Umbilical cord (tissue), 1 donor: ENCODE measurements at regions not wholly inside any gene's neighbourhood (a gene's known extent, or its start where the extent isn't known, plus 50 kb on each side); places are given as distances from the start of the nearest gene placed in this dataset.

Experiments used
- DNase-seq: peaks from one replicate; pipeline ENCODE4 v3.0.0-alpha.2; 2015; ENCODE audit warnings: low spot score

DNA sequence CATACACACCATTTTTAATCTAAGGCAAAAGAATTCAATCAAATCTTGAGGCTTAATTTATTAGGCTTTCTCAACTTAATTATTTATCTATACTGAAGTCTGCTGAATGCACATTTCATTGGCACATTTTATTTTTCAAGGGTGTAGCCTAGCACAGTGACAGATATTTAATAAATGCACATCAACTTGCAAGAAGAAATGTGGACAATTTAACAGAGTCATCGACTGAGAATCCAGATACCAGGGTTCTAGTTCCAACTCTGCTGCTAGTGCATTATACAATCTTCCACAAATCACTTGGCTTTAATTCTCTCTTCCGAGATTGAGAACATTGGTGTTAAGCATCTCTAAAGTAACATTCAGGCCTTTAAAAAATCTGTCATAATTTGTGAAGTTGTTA is 88.5 kb upstream of the RBBP8 start:
- no peak for DNase-seq

- peak; percentile 49 for DNase-seq
Observed at GRCh38 chr18:22846088-22846683, 86.9 kb upstream of the RBBP8 start.

DNA sequence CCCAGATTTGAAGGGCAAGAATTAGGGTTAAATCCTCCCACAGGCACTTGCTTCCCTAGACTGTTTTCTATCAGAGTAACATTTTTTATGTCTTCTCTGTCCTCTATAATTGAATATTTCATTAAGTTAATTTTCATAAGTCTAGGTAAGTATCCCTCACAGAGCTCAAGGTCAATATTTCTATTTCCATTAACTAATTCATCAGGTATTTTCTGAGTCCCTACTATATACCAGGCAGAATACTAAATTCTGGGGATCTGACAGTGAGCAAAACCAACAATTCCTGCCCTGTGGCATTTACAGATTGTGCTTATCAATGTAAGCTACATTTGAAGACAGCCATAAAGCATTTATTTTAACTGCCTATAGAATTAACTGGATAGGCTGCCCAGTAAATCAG is 86.4 kb upstream of the RBBP8 start:
- no peak for DNase-seq

GRCh38 chr18:22847392-22847791 is 85.7 kb upstream of the RBBP8 start:
- peak; percentile 35 for DNase-seq

DNA sequence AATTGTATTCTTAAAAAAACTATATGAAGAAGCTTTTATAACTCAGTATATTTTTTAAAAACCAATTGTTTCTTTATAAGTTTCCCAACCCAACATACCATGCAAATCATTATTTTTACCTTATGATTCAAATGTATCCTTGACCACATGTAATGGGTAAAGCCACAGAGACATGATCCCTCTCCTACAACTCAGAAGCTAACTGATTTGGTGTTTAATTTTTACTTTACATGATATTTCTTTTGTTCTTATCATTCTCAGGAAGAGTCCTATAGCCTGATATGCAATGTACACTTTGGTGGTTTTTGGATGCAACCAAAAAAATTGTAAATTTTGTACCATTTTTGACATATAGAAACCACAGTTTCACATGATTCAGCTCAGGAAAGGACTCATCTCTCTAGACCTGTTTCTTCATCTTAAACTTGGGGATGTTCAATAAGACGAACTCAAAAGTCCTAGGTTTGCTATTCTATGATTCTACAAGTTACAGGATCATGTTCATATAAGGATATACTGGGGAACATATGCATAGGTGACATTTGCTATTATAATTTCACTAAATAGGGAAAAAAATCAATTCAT is 85.2 kb upstream of the RBBP8 start:
- DNase-seq: no peak

DNA sequence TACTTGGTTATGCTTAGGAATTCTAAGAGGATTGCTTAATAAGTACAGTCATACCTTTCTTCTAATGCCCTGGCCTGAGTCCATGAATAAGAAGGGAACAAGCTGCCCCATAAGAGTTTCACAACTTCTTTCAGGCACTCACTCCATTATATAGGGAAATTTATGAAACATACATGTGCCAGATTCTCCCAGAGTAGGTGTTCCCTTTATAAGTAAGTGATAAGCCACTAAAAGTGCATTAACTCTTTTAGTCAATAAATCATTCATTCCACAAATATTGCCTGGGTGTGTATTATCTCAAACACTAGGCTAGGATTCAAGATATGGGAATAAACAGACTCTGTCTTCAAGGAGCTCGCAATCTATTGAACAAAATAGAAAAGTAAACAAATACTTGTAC is 84.5 kb upstream of the RBBP8 start:
- DNase-seq: no peak

- peak; percentile 72 for DNase-seq
Observed at GRCh38 chr18:22856870-22857269, 76.3 kb upstream of the RBBP8 start.

- no peak for DNase-seq
Observed at GRCh38 chr18:22858121-22858520, 75.0 kb upstream of the RBBP8 start.

DNA sequence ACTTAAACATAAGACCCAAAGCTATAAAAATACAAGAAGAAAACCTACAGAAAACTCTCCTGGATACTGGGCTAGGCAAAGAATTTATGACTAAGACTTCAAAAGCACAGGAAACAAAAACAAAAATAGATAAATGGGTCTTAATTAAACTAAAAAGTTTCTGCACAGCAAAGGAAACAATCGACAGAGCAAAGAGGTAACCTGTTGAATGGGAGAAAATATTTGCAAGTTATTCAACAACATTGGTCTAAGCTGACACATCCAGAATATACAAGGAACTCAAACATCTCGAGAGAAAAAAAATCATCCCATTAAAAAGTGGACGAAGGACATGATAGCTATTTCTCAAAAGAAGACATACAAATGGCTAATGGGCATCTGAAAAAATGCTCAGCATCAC is 72.3 kb upstream of the RBBP8 start:
- DNase-seq: no peak

GRCh38 chr18:22865354-22866116 is 67.6 kb upstream of the RBBP8 start:
- no peak for DNase-seq

DNA sequence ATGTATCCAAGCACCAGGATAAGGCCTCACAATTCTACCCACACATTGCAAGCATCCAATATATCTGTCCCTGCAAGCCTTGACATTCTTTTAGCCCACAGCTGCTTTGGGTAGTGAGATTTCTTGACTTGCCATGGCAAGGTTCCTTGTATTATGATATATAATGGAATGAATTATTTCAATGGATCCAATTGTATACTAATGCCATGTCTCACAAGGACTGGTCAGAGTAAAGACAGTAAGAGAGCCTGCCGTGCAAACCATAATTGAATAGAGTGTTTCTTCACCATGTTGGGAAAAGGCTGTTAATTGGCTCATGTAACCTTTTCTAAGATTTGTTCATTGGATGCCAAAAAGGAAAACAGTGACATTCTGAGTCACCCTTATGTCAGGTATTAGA is 64.3 kb upstream of the RBBP8 start:
- DNase-seq: no peak

DNA sequence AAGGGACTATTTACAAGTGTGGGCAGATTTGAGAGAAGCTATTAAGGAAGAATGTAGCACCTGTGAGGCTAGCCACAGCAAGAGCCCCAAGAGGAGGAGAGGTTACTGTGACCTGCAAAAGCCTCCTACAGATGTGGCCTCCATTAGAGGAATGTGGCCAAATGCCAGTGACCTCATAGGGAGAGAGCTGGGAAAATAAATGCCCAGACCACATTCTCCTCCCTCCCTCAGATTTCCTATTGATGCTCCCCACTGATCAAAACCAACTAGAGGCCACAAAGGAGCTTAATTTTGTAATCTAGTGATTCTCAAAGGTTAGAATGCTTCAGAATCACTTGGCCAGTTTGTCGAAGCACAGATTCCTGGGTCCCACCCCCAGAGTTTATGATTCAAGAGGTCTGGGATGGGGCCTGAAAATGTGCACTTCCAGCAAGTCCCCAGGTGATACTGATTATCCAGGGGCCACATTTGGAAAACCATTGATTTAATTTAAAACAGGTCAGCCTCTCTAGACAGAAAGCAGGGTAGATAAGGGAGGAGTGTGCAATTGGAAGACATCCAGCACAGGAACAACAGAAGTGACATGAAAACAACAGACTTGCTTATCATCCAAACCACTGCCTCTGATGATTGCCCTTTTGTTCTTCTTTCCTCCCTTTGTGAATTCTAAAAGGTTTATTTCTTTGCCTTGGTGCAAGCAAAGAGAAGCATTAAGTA is 61.2 kb upstream of the RBBP8 start:
- no peak for DNase-seq

- DNase-seq: no peak
Observed at GRCh38 chr18:22872900-22873537, 60.1 kb upstream of the RBBP8 start.

DNA sequence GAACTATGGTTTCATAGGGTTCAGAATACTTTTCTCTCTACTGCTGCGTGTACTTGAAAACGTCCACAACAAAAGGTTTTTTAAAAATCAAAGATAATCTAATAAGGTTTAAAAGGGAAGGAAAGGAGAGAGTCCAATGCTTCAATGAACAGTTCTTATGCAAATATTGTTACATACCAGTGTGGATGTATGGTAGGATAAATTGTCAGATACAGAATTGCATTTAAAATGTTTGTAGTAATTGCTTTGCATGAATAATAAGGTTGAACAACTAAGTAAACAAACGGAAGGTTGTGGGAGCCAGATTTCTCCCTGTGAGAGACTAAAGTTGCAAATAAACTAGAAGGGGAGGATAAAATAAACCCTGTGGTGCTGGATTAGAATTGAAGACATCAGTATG is 53.8 kb upstream of the RBBP8 start:
- DNase-seq: no peak

DNA sequence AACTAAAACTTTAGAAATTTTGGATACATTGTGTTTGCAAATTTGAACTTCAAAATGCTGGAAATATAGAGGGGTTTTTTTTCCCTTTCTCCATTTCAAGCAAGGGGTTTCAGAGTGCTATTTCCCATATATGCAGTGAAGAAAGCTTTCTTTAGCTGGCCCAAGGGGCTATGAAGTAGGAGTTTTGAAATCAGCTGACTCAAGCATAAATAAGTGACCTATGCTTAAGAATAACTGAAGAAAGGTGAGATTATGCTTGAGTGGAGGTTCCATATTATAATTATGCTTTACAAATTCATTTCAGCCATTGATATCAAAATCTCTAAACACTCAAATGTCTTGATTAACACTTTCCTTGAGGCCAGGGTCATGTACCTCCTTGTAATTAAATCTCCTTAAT is 51.0 kb upstream of the RBBP8 start:
- DNase-seq: no peak

DNA sequence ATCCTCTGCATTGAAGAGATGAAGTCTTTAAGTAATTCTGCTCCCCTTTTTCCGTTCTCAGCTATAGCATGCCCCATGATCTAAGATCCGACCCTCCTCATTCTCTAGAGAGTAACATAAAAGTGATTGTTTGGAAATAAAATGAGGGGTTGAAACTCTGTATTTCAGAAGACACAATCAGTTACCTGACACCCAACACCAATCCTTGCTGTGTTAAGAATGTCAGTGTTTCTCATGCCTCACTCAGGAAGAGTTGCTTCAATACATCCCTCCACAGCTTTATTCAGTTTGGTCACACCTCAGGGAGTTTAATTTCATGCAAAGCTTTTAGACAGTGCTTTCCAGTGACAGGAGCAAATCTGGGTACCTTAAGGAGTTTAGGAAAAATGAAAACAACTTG is 49.9 kb upstream of the RBBP8 start:
- DNase-seq: no peak
